OCI-LY1 (cell line): ENCODE measurements at regions not wholly inside any gene's neighbourhood (a gene's known extent, or its start where the extent isn't known, plus 50 kb on each side); places are given as distances from the start of the nearest gene placed in this dataset.

Experiments
- H2AFZ ChIP-seq: fragments of 200-600 bp; sonication (generic), shearing (Covaris generic); 2 replicates; pipeline ENCODE4 v1.6.0; 2014; ENCODE audit warnings: antibody characterized with exemption, mild to moderate bottlenecking, low read length
- H3F3A ChIP-seq: fragments of 200-600 bp; sonication (generic), shearing (Covaris generic); 2 replicates; pipeline ENCODE4 v1.6.0; 2014; ENCODE audit warnings: mild to moderate bottlenecking, antibody characterized with exemption, low read length, moderate library complexity; ENCODE audit not compliant: insufficient read depth
- H3K27ac ChIP-seq: fragments of 200-600 bp; sonication (generic); 2 replicates; pipeline ENCODE4 v1.5.1; 2014; ENCODE audit warnings: low read length, mixed run types, mild to moderate bottlenecking, low read depth; ENCODE audit not compliant: poor library complexity, severe bottlenecking
- H3K27me3 ChIP-seq: fragments of 200-600 bp; sonication (generic); 2 replicates; pipeline ENCODE4 v1.6.0; 2014; ENCODE audit warnings: antibody characterized with exemption, mild to moderate bottlenecking, low read length, moderate library complexity; ENCODE audit not compliant: insufficient read depth
- H3K36me3 ChIP-seq: fragments of 200-600 bp; sonication (generic); 2 replicates; pipeline ENCODE4 v1.6.1; 2014; ENCODE audit warnings: mild to moderate bottlenecking, antibody characterized with exemption, low read length, moderate library complexity, mixed read lengths; ENCODE audit not compliant: insufficient read depth
- H3K4me1 ChIP-seq: fragments of 200-600 bp; sonication (generic); 2 replicates; pipeline ENCODE4 v1.5.1; 2014; ENCODE audit warnings: mild to moderate bottlenecking, low read length, moderate library complexity; ENCODE audit not compliant: insufficient read depth, severe bottlenecking
- H3K4me2 ChIP-seq: fragments of 200-600 bp; sonication (generic), shearing (Covaris generic); 2 replicates; pipeline ENCODE4 v1.6.1; 2014; ENCODE audit warnings: low read length
- H3K4me3 ChIP-seq: fragments of 200-600 bp; sonication (generic); 2 replicates; pipeline ENCODE4 v1.5.1; 2014; ENCODE audit warnings: low read length, low read depth, mild to moderate bottlenecking, mixed read lengths; ENCODE audit not compliant: poor library complexity, severe bottlenecking
- H3K79me2 ChIP-seq: fragments of 200-600 bp; shearing (Covaris generic); 2 replicates; pipeline ENCODE4 v1.6.1; 2016; ENCODE audit warnings: mixed run types, low read length, mixed read lengths; ENCODE audit not compliant: insufficient read depth
- H3K9ac ChIP-seq: fragments of 200-600 bp; sonication (generic), shearing (Covaris generic); 2 replicates; pipeline ENCODE4 v1.6.1; 2014; ENCODE audit warnings: mild to moderate bottlenecking, low read length, mixed read lengths
- H3K9me2 ChIP-seq: fragments of 200-600 bp; sonication (generic), shearing (Covaris generic); 2 replicates; pipeline ENCODE4 v1.6.1; 2014; ENCODE audit warnings: low read depth, mild to moderate bottlenecking, low read length, mixed read lengths
- H3K9me3 ChIP-seq: fragments of 200-600 bp; shearing (Covaris generic); 2 replicates; pipeline ENCODE4 v1.6.1; 2014; ENCODE audit warnings: low read length, mixed read lengths
- H4K20me1 ChIP-seq: fragments of 200-600 bp; sonication (generic), shearing (Covaris generic); 2 replicates; pipeline ENCODE4 v1.6.0; 2016; ENCODE audit warnings: mild to moderate bottlenecking, low read length; ENCODE audit not compliant: insufficient read depth
- CTCF ChIP-seq: fragments of 200-600 bp; sonication (generic), shearing (Covaris generic); IDR thresholded peaks from 2 replicates; pipeline ENCODE4 v1.5.1; 2017; ENCODE audit warnings: mild to moderate bottlenecking, antibody characterized with exemption, low read length, moderate library complexity, mixed read lengths
- EZH2 ChIP-seq: fragments of 200-600 bp; sonication (generic), shearing (Covaris generic); IDR thresholded peaks from 2 replicates; pipeline ENCODE4 v1.8.0; 2017; ENCODE audit warnings: borderline replicate concordance, mixed run types, mild to moderate bottlenecking, antibody characterized with exemption, low read length, moderate library complexity, mixed read lengths

- TF ChIP-seq EZH2 (no peak), CTCF (no peak)
- Histone ChIP-seq H3K4me2 (no peak overlapping the region), H3K9me3 (no peaks in the 10 kb centered on the region), H3K9ac (no peak overlapping the region), H3K4me3 (no peak overlapping the region), H3K27me3 (no peaks in the 10 kb centered on the region), H3K27ac (no peak overlapping the region), H3K4me1 (no peaks in the 10 kb centered on the region), H2AFZ (no peak overlapping the region), H4K20me1 (no peaks in the 10 kb centered on the region), H3K79me2 (no peaks in the 10 kb centered on the region), H3K36me3 (no peaks in the 10 kb centered on the region), H3K9me2 (no peaks in the 10 kb centered on the region), H3F3A (no peaks in the 10 kb centered on the region)
These were observed 167.5 kb downstream of the TLE1 start for GRCh38 chr9:81521892-81522291.

- TF ChIP-seq EZH2: no peak
- TF ChIP-seq CTCF: no peak
- H3F3A ChIP-seq: no peaks in the 10 kb centered on the region
- no peaks in the 10 kb centered on the region for H3K79me2 ChIP-seq
- no peak overlapping the region for H2AFZ ChIP-seq
- H3K27me3 ChIP-seq: no peaks in the 10 kb centered on the region
- no peaks in the 10 kb centered on the region for H4K20me1 ChIP-seq
- H3K27ac ChIP-seq: no peak overlapping the region
- H3K4me2 ChIP-seq: no peak overlapping the region
- no peak overlapping the region for H3K9ac ChIP-seq
- H3K36me3 ChIP-seq: no peaks in the 10 kb centered on the region
- no peaks in the 10 kb centered on the region for H3K9me3 ChIP-seq
- no peaks in the 10 kb centered on the region for H3K9me2 ChIP-seq
- no peak overlapping the region for H3K4me3 ChIP-seq
- no peaks in the 10 kb centered on the region for H3K4me1 ChIP-seq
These were observed 169.4 kb downstream of the TLE1 start for GRCh38 chr9:81519816-81520495.

- Histone ChIP-seq H3K79me2 (no peaks in the 10 kb centered on the region), H3K36me3 (no peaks in the 10 kb centered on the region), H3F3A (no peaks in the 10 kb centered on the region), H2AFZ (no peak overlapping the region), H3K27me3 (no peaks in the 10 kb centered on the region), H3K9ac (no peak overlapping the region), H3K9me3 (no peaks in the 10 kb centered on the region), H3K4me1 (no peaks in the 10 kb centered on the region), H4K20me1 (no peaks in the 10 kb centered on the region), H3K27ac (no peak overlapping the region), H3K4me2 (no peak overlapping the region), H3K9me2 (no peaks in the 10 kb centered on the region), H3K4me3 (no peak overlapping the region)
- TF ChIP-seq EZH2 (no peak), CTCF (no peak)
These were observed 171.4 kb downstream of the TLE1 start for GRCh38 chr9:81517954-81518353.
